ENCODE measurements at regions not wholly inside any gene's neighbourhood (a gene's known extent, or its start where the extent isn't known, plus 50 kb on each side); places are given as distances from the start of the nearest gene placed in this dataset.

DNA sequence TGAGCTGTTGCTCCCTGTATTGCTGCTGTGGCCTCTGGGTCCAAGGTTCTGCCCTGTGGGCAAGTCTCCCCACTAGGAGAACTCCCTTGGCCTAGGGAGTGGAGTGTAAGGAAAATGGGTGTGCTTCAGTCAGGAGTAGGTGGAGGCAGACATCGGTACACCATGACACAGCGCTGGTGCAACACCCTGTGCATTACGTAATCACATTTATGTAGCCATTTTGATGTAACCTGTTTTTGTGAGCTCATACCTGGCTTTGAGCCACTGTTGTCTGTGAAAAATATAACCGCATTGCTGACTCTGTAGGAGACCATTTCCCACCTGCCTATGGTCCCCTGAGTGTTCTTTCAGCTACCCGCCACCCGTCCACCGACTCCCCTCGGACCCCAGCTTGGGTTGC, 700.5 kb upstream of the AGA start:
- Histone ChIP-seq H3K36me3 (no peaks in the 10 kb centered on the region), H3K9me3 (peaks cover 6% of the 10 kb centered on the region), H3K4me1 (ENCODE audit: control insufficient read depth in 1 of 2, insufficient read depth in 1 of 2, low read depth in 1 of 2, low read length in 1 of 2) (no peaks in the 10 kb centered on the region), H3K27ac (no peak overlapping the region), H3K27me3 (no peaks in the 10 kb centered on the region), H3K4me3 (ENCODE audit: low read depth in 1 of 2, low read length in 1 of 2) (no peak overlapping the region)
- TF ChIP-seq, protein P1, sequence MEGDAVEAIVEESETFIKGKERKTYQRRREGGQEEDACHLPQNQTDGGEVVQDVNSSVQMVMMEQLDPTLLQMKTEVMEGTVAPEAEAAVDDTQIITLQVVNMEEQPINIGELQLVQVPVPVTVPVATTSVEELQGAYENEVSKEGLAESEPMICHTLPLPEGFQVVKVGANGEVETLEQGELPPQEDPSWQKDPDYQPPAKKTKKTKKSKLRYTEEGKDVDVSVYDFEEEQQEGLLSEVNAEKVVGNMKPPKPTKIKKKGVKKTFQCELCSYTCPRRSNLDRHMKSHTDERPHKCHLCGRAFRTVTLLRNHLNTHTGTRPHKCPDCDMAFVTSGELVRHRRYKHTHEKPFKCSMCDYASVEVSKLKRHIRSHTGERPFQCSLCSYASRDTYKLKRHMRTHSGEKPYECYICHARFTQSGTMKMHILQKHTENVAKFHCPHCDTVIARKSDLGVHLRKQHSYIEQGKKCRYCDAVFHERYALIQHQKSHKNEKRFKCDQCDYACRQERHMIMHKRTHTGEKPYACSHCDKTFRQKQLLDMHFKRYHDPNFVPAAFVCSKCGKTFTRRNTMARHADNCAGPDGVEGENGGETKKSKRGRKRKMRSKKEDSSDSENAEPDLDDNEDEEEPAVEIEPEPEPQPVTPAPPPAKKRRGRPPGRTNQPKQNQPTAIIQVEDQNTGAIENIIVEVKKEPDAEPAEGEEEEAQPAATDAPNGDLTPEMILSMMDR (IDR thresholded peaks at IDR 0.05) = no peak

DNA sequence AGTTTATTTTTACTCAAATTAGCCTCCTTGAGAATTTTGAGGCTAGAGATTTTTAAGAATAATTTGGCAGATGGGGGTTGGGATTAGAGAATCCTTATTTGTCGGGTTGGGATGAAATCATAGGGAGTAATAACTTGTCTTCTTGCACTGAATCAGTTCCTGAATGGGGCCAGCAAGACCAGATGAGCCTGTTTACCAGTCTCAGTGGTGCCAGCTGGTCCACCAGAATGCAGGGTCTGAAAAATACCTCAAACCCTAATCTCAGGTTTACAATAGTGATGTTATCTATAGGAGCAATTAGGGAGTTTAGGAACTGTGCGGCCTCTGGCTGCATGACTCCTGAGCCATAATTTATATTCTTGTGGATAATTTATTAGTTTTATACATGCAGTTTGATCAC, 705.9 kb upstream of the AGA start:
- no peaks in the 10 kb centered on the region for H3K27me3 ChIP-seq
- no peaks in the 10 kb centered on the region for H3K36me3 ChIP-seq
- H3K9me3 ChIP-seq = no peaks in the 10 kb centered on the region
- no peak overlapping the region for H3K27ac ChIP-seq
- no peak overlapping the region for H3K4me3 ChIP-seq (ENCODE audit: low read depth in 1 of 2, low read length in 1 of 2)
- TF ChIP-seq, protein P1 (IDR thresholded peaks at IDR 0.05) = no peak
- no peaks in the 10 kb centered on the region for H3K4me1 ChIP-seq (ENCODE audit: control insufficient read depth in 1 of 2, insufficient read depth in 1 of 2, low read depth in 1 of 2, low read length in 1 of 2)

DNA sequence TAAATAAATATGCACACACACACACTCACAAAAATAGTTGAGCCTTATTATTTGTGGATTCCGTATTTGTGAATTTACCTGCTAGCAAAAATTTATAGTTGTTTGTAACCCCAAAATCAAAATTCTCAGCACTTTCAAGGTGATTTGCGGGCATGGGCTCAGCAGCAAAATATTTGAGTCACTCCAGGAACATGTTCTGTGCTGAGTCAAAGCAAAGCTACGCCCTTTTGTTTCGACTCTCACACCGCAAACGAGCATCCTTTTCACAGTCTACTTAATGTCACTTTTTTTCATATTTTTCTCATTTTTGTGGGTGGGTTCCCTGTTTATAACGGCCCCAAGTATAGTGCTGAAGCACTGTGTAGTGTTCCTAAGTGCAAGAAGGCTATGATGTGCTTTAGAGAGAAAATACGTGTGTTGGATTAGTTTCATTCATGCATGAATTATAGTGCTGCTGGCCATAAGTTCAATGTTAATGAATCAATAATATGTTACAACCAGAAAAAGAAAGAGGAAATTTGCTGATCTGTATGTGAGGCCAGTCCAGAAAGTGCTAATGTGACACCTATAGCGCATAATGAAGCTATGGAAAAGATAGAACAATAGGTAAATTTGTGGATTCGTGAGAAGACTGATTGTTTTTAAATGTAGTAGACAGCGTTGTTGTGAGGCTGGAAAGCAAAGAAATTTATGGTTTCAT, 723.2 kb upstream of the AGA start:
- TF ChIP-seq, protein P1 (IDR thresholded peaks at IDR 0.05) = no peak
- H3K27ac ChIP-seq = no peak overlapping the region

DNA sequence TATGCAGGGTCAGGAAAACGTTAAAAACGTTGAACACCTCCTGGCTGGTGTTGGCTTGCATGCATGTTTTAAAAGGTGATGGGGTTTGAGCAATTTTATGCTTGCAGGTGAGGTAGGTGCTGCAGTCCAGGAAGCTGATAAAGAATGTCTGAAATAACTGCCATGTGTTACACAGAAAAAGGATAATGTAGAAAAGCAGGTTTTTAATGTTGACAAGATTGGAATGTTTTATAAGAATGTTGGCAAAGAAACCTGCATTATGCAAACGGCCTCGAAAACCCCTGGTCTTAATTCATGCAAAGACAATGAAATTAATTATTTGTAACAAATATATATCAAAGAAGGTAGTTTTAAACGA, 723.7 kb upstream of the AGA start:
- no peak overlapping the region for H3K4me3 ChIP-seq (ENCODE audit: low read depth in 1 of 2, low read length in 1 of 2)
- peaks cover 3% of the 10 kb centered on the region for H3K9me3 ChIP-seq
- no peaks in the 10 kb centered on the region for H3K4me1 ChIP-seq (ENCODE audit: control insufficient read depth in 1 of 2, insufficient read depth in 1 of 2, low read depth in 1 of 2, low read length in 1 of 2)
- TF ChIP-seq, protein P1 (IDR thresholded peaks at IDR 0.05) = no peak
- H3K27ac ChIP-seq = no peak overlapping the region
- H3K36me3 ChIP-seq = no peaks in the 10 kb centered on the region
- no peaks in the 10 kb centered on the region for H3K27me3 ChIP-seq

More for the DNA sequence above, 723.2 kb upstream of the AGA start:
- Histone ChIP-seq H3K4me3 (ENCODE audit: low read depth in 1 of 2, low read length in 1 of 2) (no peak overlapping the region), H3K9me3 (peaks cover 3% of the 10 kb centered on the region), H3K4me1 (ENCODE audit: control insufficient read depth in 1 of 2, insufficient read depth in 1 of 2, low read depth in 1 of 2, low read length in 1 of 2) (no peaks in the 10 kb centered on the region), H3K27me3 (no peaks in the 10 kb centered on the region), H3K36me3 (no peaks in the 10 kb centered on the region)

DNA sequence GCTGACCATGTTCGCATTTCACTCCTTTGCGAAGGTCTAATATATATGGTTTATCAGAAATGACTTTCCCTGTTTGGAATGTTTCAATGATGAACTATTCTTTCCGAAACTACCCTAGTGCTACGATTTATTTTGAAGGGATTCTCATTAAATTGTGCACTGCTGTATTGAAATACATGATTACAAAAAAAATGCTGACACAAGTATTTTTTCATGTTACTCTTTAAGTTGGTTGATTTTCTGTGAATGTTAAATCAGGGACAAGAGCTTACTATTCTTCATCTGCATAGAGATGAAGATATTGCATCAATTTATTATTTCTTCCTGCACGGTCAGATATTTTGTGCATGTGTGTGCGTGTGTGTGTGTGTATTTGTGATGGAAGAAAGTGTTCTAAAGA, 731.5 kb upstream of the AGA start:
- Histone ChIP-seq H3K27ac (no peak overlapping the region), H3K4me3 (ENCODE audit: low read depth in 1 of 2, low read length in 1 of 2) (no peak overlapping the region), H3K36me3 (no peaks in the 10 kb centered on the region), H3K4me1 (ENCODE audit: control insufficient read depth in 1 of 2, insufficient read depth in 1 of 2, low read depth in 1 of 2, low read length in 1 of 2) (no peaks in the 10 kb centered on the region), H3K27me3 (no peaks in the 10 kb centered on the region), H3K9me3 (no peaks in the 10 kb centered on the region)
- TF ChIP-seq, protein P1 (IDR thresholded peaks at IDR 0.05) = no peak
